Smooth muscle cell (in vitro differentiated cells): ENCODE measurements at regions not wholly inside any gene's neighbourhood (a gene's known extent, or its start where the extent isn't known, plus 50 kb on each side); places are given as distances from the start of the nearest gene placed in this dataset.
A peak's percentile ranks its signal among the peaks of the same experiment; 100 is the strongest.

ENCODE experiments used
- DNase-seq: peaks from one replicate; lab custom pipeline; 2025; ENCODE audit not compliant: unreplicated experiment; lab: John Stamatoyannopoulos, UW
- H2AFZ ChIP-seq: fragments of 200-600 bp; sonication (generic); 2 replicates; pipeline ENCODE4 v1.6.0; 2016; ENCODE audit warnings: antibody characterized with exemption, low read depth, mild to moderate bottlenecking
- H3F3A ChIP-seq: fragments of 200-600 bp; sonication (generic); 2 replicates; pipeline ENCODE4 v1.6.0; 2017; ENCODE audit warnings: antibody characterized with exemption, low read depth
- H3K27ac ChIP-seq: fragments of 200-600 bp; sonication (generic); 2 replicates; pipeline ENCODE4 v1.5.1; 2016; ENCODE audit warnings: low read depth, mild to moderate bottlenecking
- H3K27me3 ChIP-seq: fragments of 200-600 bp; sonication (generic); 2 replicates; pipeline ENCODE4 v1.6.1; 2016; ENCODE audit warnings: low read depth, mild to moderate bottlenecking
- H3K36me3 ChIP-seq: fragments of 200-600 bp; sonication (generic); 2 replicates; pipeline ENCODE4 v1.5.1; 2016; ENCODE audit warnings: low read depth
- H3K4me1 ChIP-seq: fragments of 200-600 bp; sonication (generic); 2 replicates; pipeline ENCODE4 v1.5.1; 2016; ENCODE audit warnings: low read depth
- H3K4me2 ChIP-seq: fragments of 200-600 bp; sonication (generic); 2 replicates; pipeline ENCODE4 v1.6.0; 2016; ENCODE audit warnings: mild to moderate bottlenecking
- H3K4me3 ChIP-seq: fragments of 200-600 bp; sonication (generic); 2 replicates; pipeline ENCODE4 v1.5.1; 2016; ENCODE audit warnings: mild to moderate bottlenecking
- H3K79me2 ChIP-seq: fragments of 200-600 bp; sonication (generic); 2 replicates; pipeline ENCODE4 v1.6.0; 2016; ENCODE audit warnings: low read depth, mild to moderate bottlenecking
- H3K9ac ChIP-seq: fragments of 200-600 bp; sonication (generic); 2 replicates; pipeline ENCODE4 v1.6.0; 2016; ENCODE audit warnings: low read depth
- H3K9me3 ChIP-seq: fragments of 200-600 bp; sonication (generic); replicated peaks from 2 replicates; pipeline ENCODE4 v1.5.1; 2016; ENCODE audit warnings: low read depth
- H4K20me1 ChIP-seq: fragments of 200-600 bp; sonication (generic); 2 replicates; pipeline ENCODE4 v1.6.0; 2016; ENCODE audit warnings: low read depth
- WGBS: methylation state at CpG from one replicate; pipeline ENCODE4 v1.1.7; 2016; ENCODE audit warnings: low lambda C conversion rate; 5-methylcytosine and 5-hydroxymethylcytosine counted together
- TF ChIP-seq, protein P1 (sequence below): fragments of 200-600 bp; sonication (generic); IDR thresholded peaks from 2 replicates; pipeline ENCODE4 v1.5.1; 2017; ENCODE audit warnings: borderline replicate concordance, mild to moderate bottlenecking, antibody characterized with exemption; ENCODE audit not compliant: insufficient read depth, poor library complexity, severe bottlenecking

DNA sequence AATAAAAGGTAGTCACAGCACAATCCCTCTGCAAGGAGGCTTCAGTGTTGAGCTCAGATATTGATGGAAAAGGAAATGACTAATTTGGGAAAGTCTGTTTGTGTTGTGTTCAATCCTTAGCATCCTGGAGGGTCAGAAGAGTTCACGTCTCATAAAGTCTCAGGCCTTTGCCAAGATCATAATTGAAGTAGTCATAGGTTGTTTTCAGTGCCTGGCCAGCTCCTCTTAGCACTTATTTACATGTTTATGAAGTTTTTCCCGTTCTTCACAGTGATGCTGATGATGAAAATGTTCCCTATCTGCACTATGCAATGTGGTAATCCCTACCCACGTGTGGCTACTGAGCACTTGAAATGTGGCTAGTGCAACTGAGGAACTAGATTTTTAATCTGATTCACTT is 61.6 kb upstream of the TGFBR2 start:
- peak overlapping the region; percentile 38 for H3K27ac ChIP-seq
- no peaks in the 10 kb centered on the region for H3F3A ChIP-seq
- H4K20me1 ChIP-seq, result no peaks in the 10 kb centered on the region
- H3K36me3 ChIP-seq, result no peaks in the 10 kb centered on the region
- peaks cover 5% of the 10 kb centered on the region for H3K4me1 ChIP-seq
- no peaks in the 10 kb centered on the region for H3K27me3 ChIP-seq
- H3K79me2 ChIP-seq, result no peaks in the 10 kb centered on the region
- DNase-seq, result no peak
- H3K9me3 ChIP-seq, result no peaks in the 10 kb centered on the region
- no peak overlapping the region for H3K4me2 ChIP-seq
- WGBS, result 18% methylated on average over 3 of the region's 3 CpGs
- no peak overlapping the region for H3K9ac ChIP-seq
- H2AFZ ChIP-seq, result no peak overlapping the region
- no peak overlapping the region for H3K4me3 ChIP-seq
- TF ChIP-seq, protein P1, sequence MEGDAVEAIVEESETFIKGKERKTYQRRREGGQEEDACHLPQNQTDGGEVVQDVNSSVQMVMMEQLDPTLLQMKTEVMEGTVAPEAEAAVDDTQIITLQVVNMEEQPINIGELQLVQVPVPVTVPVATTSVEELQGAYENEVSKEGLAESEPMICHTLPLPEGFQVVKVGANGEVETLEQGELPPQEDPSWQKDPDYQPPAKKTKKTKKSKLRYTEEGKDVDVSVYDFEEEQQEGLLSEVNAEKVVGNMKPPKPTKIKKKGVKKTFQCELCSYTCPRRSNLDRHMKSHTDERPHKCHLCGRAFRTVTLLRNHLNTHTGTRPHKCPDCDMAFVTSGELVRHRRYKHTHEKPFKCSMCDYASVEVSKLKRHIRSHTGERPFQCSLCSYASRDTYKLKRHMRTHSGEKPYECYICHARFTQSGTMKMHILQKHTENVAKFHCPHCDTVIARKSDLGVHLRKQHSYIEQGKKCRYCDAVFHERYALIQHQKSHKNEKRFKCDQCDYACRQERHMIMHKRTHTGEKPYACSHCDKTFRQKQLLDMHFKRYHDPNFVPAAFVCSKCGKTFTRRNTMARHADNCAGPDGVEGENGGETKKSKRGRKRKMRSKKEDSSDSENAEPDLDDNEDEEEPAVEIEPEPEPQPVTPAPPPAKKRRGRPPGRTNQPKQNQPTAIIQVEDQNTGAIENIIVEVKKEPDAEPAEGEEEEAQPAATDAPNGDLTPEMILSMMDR, result no peak

DNA sequence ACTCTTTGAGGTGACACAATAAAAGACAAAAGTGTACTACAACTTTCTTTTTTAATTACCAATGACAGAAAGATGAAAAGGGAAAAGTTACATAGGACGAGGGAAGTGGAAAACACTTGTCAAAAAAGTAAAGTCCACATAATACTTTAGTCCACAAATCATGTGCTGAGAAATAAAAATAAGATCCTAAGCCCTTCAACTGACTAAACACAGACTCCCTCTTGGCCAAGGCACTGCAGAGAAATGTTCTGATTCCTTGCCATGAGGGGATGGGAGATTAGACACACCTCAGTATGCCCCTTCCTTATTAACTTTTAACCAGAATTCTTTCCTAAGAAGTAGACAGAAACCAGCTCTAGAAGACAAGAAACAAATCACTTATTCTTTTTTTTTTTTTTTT is 59.5 kb upstream of the TGFBR2 start:
- no peaks in the 10 kb centered on the region for H3K79me2 ChIP-seq
- TF ChIP-seq, protein P1, result no peak
- no peaks in the 10 kb centered on the region for H3F3A ChIP-seq
- no peak overlapping the region for H3K4me3 ChIP-seq
- no peak for DNase-seq
- no peaks in the 10 kb centered on the region for H3K36me3 ChIP-seq
- no peak overlapping the region for H3K9ac ChIP-seq
- H3K4me2 ChIP-seq, result no peak overlapping the region
- no peaks in the 10 kb centered on the region for H3K9me3 ChIP-seq
- no peaks in the 10 kb centered on the region for H3K27me3 ChIP-seq
- H2AFZ ChIP-seq, result no peak overlapping the region
- H3K27ac ChIP-seq, result no peak overlapping the region
- no peaks in the 10 kb centered on the region for H4K20me1 ChIP-seq
- WGBS, result 67% methylated on average over 1 of the region's 1 CpG
- peaks cover 5% of the 10 kb centered on the region for H3K4me1 ChIP-seq

DNA sequence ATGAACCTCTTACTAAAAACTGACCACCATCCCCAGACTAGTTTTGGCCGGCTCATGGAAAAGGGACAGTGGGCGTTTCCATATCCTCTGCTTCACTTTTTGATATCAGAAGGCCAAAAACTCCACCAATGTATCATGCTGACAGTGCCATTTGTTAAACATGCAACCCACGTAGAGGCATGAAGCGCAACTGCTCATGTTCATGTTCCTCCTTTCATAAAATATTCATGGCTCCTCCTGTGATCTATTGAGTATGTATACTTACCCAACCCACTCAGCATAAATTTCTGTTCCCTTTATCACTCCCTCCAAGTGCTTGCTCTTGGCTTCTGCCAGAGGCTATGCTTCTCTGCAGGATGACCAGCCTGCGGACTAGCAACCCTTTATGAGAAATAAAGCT is 58.7 kb upstream of the TGFBR2 start:
- H3K9ac ChIP-seq, result no peak overlapping the region
- no peaks in the 10 kb centered on the region for H3K27me3 ChIP-seq
- TF ChIP-seq, protein P1, result no peak
- H3K4me1 ChIP-seq, result peaks cover 9% of the 10 kb centered on the region
- DNase-seq, result no peak
- H3K36me3 ChIP-seq, result no peaks in the 10 kb centered on the region
- no peaks in the 10 kb centered on the region for H4K20me1 ChIP-seq
- WGBS, result 97% methylated on average over 5 of the region's 5 CpGs
- no peak overlapping the region for H3K4me3 ChIP-seq
- H3K27ac ChIP-seq, result no peak overlapping the region
- H3K4me2 ChIP-seq, result no peak overlapping the region
- H3K79me2 ChIP-seq, result no peaks in the 10 kb centered on the region
- no peaks in the 10 kb centered on the region for H3K9me3 ChIP-seq
- H3F3A ChIP-seq, result peaks cover 3% of the 10 kb centered on the region
- no peak overlapping the region for H2AFZ ChIP-seq

DNA sequence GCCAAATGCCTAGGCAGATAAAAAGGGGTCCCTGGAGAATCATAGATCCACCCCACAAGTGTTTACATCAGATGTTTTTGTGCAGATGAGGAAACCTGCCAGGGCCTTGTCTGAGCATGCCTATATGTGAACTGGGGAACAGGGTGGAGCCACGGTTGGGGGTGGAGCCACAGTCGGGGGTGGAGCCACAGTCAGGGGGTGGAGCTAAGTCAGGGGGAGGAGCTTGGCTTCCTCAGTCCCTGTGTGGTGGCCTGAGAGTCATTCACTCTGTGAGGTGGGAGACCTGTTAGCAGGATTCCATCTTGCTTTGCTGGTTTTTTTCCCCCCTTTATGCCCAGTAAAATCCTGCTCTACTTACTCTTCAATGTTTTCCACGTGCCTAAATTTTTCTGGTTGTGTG is 57.8 kb upstream of the TGFBR2 start:
- TF ChIP-seq, protein P1, result no peak
- Histone ChIP-seq H3K36me3 (no peaks in the 10 kb centered on the region), H3K9me3 (no peaks in the 10 kb centered on the region), H2AFZ (no peak overlapping the region), H3K79me2 (no peaks in the 10 kb centered on the region), H3K9ac (no peak overlapping the region), H3K27me3 (no peaks in the 10 kb centered on the region), H3K27ac (no peak overlapping the region), H3K4me1 (peaks cover 16% of the 10 kb centered on the region), H3K4me2 (no peak overlapping the region), H3F3A (peaks cover 4% of the 10 kb centered on the region), H4K20me1 (no peaks in the 10 kb centered on the region), H3K4me3 (no peak overlapping the region)
- whole genome bisulfite sequencing, result 40% methylated on average over 3 of the region's 3 CpGs
- no peak for DNase-seq
